GM23338 (cell line): ENCODE measurements at regions not wholly inside any gene's neighbourhood (a gene's known extent, or its start where the extent isn't known, plus 50 kb on each side); places are given as distances from the start of the nearest gene placed in this dataset.

ENCODE experiments used
- CTCF ChIP-seq, 2 experiments: fragments of 200-600 bp in 1 of 2; sonication (generic) in 1 of 2; conservative IDR thresholded peaks; 2 replicates each; pipeline versions ENCODE4 v1.5.1 to v1.6.1; 2016 to 2017; ENCODE audit warnings: antibody characterized with exemption in 2 of 2, low read depth in 2 of 2, mild to moderate bottlenecking in 2 of 2, moderate library complexity in 1 of 2
- JUNB ChIP-seq: IDR thresholded peaks from one replicate; pipeline ENCODE4 v1.6.1; 2016; ENCODE audit warnings: antibody characterized with exemption; ENCODE audit not compliant: unreplicated experiment
- NANOG ChIP-seq: IDR thresholded peaks from 2 replicates; pipeline ENCODE4 v1.6.1; 2016; ENCODE audit warnings: antibody characterized with exemption, borderline replicate concordance
- REST ChIP-seq: IDR thresholded peaks from one replicate; pipeline ENCODE4 v1.6.1; 2018; ENCODE audit warnings: antibody characterized with exemption; ENCODE audit not compliant: unreplicated experiment
- STAT1 ChIP-seq: IDR thresholded peaks from one replicate; pipeline ENCODE4 v1.6.1; 2016; ENCODE audit warnings: antibody characterized with exemption; ENCODE audit not compliant: unreplicated experiment
- ZNF114 ChIP-seq: fragments of 250-450 bp; sonication (Bioruptor Pico); IDR thresholded peaks from 2 replicates; pipeline ENCODE4 v1.5.0; 2020; ENCODE audit warnings: mild to moderate bottlenecking, moderate library complexity
- ZNF331 ChIP-seq: fragments of 250-450 bp; sonication (Bioruptor Pico); IDR thresholded peaks from 2 replicates; pipeline ENCODE4 v1.5.0; 2020; ENCODE audit warnings: low read depth, mild to moderate bottlenecking, moderate library complexity
- ZNF462 ChIP-seq: fragments of 250-450 bp; sonication (Bioruptor Pico); IDR thresholded peaks from 2 replicates; pipeline ENCODE4 v1.5.0; 2020; ENCODE audit warnings: mild to moderate bottlenecking, moderate library complexity

GRCh38 chr1:244157731-244158438 is 106.8 kb downstream of the ZBTB18 start (continued):
- TF ChIP-seq ZNF462: no peak
- TF ChIP-seq JUNB: no peak
- TF ChIP-seq REST: no peak
- TF ChIP-seq ZNF331 (CRISPR knock-in tag): no peak
- no peak for TF ChIP-seq ZNF114 (CRISPR knock-in tag)
- TF ChIP-seq STAT1: no peak
- no peak for TF ChIP-seq CTCF (conservative IDR thresholded peaks at IDR 0.05; ENCODE audit: low read depth in 2 of 2)
- no peak for TF ChIP-seq NANOG
